ENCODE measurements at regions not wholly inside any gene's neighbourhood (a gene's known extent, or its start where the extent isn't known, plus 50 kb on each side); places are given as distances from the start of the nearest gene placed in this dataset.

DNA sequence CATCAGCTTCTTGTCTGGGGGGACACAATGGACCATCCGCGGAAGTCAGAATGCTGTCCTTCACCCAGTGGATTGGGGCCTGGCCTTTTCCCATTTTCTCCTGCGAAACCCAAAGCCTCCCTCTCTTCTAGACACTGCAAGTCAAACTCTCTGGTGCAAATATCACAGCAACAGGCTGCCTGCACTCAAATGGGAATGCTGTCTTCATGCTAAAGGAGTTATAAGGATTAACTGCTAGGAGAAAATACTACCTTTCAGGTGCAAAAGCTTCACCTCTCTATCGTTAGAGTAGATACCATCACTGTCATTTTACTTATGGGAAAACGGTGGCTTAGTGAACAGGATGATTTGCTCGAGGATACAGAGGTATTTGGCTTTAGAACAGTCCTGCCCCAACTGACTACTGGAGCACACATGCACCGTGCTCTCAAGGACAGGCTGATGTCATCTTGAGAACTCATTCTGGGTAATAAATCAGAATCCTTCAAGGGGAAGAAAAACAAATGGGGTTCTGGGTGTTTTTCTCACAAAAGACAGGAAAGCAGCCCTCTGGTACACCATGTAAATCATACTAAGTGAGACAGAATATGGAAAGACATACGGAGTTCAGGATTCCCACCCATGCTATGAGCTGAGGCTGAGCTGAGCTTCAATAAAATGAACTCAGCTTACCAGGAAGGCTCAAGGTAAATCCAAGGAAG lies 100.9 kb downstream of the SAMD9 start:
- TF ChIP-seq POLR2A (IDR thresholded peaks at IDR 0.05), result no peak
- TF ChIP-seq, protein P1, sequence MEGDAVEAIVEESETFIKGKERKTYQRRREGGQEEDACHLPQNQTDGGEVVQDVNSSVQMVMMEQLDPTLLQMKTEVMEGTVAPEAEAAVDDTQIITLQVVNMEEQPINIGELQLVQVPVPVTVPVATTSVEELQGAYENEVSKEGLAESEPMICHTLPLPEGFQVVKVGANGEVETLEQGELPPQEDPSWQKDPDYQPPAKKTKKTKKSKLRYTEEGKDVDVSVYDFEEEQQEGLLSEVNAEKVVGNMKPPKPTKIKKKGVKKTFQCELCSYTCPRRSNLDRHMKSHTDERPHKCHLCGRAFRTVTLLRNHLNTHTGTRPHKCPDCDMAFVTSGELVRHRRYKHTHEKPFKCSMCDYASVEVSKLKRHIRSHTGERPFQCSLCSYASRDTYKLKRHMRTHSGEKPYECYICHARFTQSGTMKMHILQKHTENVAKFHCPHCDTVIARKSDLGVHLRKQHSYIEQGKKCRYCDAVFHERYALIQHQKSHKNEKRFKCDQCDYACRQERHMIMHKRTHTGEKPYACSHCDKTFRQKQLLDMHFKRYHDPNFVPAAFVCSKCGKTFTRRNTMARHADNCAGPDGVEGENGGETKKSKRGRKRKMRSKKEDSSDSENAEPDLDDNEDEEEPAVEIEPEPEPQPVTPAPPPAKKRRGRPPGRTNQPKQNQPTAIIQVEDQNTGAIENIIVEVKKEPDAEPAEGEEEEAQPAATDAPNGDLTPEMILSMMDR (IDR thresholded peaks at IDR 0.05), result no peak
- intact Hi-C loops (cut with DNase I), result no loop called here
- WGBS, 2 donors, result 68 to 84% methylated on average over 7 to 8 of the region's 8 CpGs

GRCh38 chr7:93015779-93016481 lies 101.8 kb downstream of the SAMD9 start:
- intact Hi-C loops (cut with DNase I), result no loop called here

More for the DNA sequence above, 100.9 kb downstream of the SAMD9 start:
- Histone ChIP-seq H3K27me3 (no peaks in the 10 kb centered on the region), H3K4me1 (peaks cover 3 to 37% (median 18%) of the 10 kb centered on the region in 3 donors), H3K4me3 (no peak overlapping the region), H3K27ac (peak overlapping the region in 1 of 4 donors; percentile 3), H3K9me3 (no peaks in the 10 kb centered on the region), H3K36me3 (no peaks in the 10 kb centered on the region)
- no peak for DNase-seq

GRCh38 chr7:93015101-93015778 lies 102.5 kb downstream of the SAMD9 start:
- TF ChIP-seq, protein P1 (IDR thresholded peaks at IDR 0.05), result no peak
- TF ChIP-seq POLR2A (IDR thresholded peaks at IDR 0.05), result no peak
- H3K36me3 ChIP-seq, result no peaks in the 10 kb centered on the region
- H3K4me1 ChIP-seq, result peaks cover 3 to 40% (median 18%) of the 10 kb centered on the region in 3 donors
- H3K27ac ChIP-seq, result peak overlapping the region in 3 of 4 donors; percentile 7 to 54 (median 27)
- intact Hi-C loops (cut with DNase I), result no loop called here
- H3K4me3 ChIP-seq, result no peak overlapping the region
- 66 to 82% methylated on average over 3 of the region's 3 CpGs for WGBS, 2 donors
- H3K27me3 ChIP-seq, result no peaks in the 10 kb centered on the region
- no peaks in the 10 kb centered on the region for H3K9me3 ChIP-seq
- DNase-seq, result no peak

More at GRCh38 chr7:93015779-93016481, 101.8 kb downstream of the SAMD9 start:
- peak overlapping the region in 3 of 4 donors; percentile 3 to 18 (median 7) for H3K27ac ChIP-seq
- H3K27me3 ChIP-seq, result no peaks in the 10 kb centered on the region
- no peaks in the 10 kb centered on the region for H3K9me3 ChIP-seq
- no peak overlapping the region for H3K4me3 ChIP-seq
- TF ChIP-seq POLR2A (IDR thresholded peaks at IDR 0.05), result no peak
- TF ChIP-seq, protein P1 (IDR thresholded peaks at IDR 0.05), result no peak
- 21 to 31% methylated on average over 5 of the region's 5 CpGs for WGBS, 2 donors
- DNase-seq, result no peak
- no peaks in the 10 kb centered on the region for H3K36me3 ChIP-seq
- peaks cover 3 to 40% (median 18%) of the 10 kb centered on the region in 3 donors for H3K4me1 ChIP-seq

DNA sequence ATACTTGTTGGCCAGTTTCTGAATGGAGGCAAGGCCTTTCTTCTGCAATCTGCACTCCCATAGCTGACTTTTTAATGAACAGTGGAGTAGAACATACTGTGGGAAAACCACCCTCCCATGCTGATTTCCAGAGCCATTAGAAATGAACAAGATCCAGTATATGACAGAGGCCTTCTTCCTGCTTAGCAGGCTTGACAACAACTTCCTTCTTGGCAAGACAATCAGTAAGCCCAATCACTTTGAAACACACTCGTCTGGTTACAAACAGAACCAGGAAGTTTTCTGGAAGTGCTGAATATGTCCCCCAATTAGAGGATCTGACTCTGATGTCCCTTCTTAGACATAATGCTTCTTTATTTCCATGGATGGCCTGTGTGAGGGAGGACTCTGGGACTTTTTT lies 103.4 kb downstream of the SAMD9 start:
- peaks cover 3 to 40% (median 18%) of the 10 kb centered on the region in 3 donors for H3K4me1 ChIP-seq
- 9 to 20% methylated on average over 1 of the region's 1 CpG for WGBS, 2 donors
- H3K9me3 ChIP-seq, result no peaks in the 10 kb centered on the region
- H3K36me3 ChIP-seq, result no peaks in the 10 kb centered on the region
- peak overlapping the region; percentile 14 to 54 (median 37) for H3K27ac ChIP-seq
- no peak for TF ChIP-seq POLR2A (IDR thresholded peaks at IDR 0.05)
- TF ChIP-seq, protein P1 (IDR thresholded peaks at IDR 0.05), result no peak
- DNase-seq, result no peak
- H3K4me3 ChIP-seq, result no peak overlapping the region
- H3K27me3 ChIP-seq, result no peaks in the 10 kb centered on the region
- intact Hi-C loops (cut with DNase I), result no loop called here
